Peyer's patch (tissue), 4 donors: ENCODE measurements at regions not wholly inside any gene's neighbourhood (a gene's known extent, or its start where the extent isn't known, plus 50 kb on each side); places are given as distances from the start of the nearest gene placed in this dataset.
"Not testable (repeated sequence)": the region's sequence is repeated elsewhere in the genome, so short reads cannot be mapped to it uniquely, and the experiment has no call there.

Experiments
- POLR2A ChIP-seq, 2 donors: fragments of 450-650 bp; IDR thresholded peaks; one replicate each; pipeline ENCODE4 v1.5.1; 2017; ENCODE audit warnings: antibody characterized with exemption in 2 of 2, mild to moderate bottlenecking in 2 of 2, moderate library complexity in 2 of 2
- TF ChIP-seq, protein P1 (sequence below), 6 experiments: fragments of 450-650 bp in 4 of 6; fragments of 200-600 bp in 2 of 6; sonication (generic) in 1 of 6; IDR thresholded peaks; one replicate each; pipeline ENCODE4 v1.5.1; 2017 to 2019; ENCODE audit warnings: antibody characterized with exemption in 6 of 6, mild to moderate bottlenecking in 3 of 6, moderate library complexity in 1 of 6

DNA sequence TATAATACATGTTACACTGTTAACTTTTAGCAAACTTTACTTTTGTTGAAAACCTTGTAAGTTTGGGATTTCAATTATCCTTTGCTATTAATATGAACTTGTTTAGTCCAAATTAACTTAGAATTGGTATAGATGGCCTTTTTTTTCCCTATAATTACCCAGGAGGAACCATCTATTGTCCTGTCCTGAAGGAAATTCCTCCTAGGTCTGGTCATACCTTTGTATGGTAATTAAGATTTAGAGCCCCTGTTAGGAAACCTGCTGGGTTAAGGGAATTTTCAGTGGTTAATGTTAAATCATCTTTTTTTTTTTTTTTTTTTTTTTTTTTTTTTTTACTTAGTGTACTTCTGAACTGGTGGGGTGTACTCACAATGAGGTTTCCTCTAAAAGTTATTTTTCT, 2159.8 kb downstream of the TP53TG3F start:
- TF ChIP-seq, protein P1, sequence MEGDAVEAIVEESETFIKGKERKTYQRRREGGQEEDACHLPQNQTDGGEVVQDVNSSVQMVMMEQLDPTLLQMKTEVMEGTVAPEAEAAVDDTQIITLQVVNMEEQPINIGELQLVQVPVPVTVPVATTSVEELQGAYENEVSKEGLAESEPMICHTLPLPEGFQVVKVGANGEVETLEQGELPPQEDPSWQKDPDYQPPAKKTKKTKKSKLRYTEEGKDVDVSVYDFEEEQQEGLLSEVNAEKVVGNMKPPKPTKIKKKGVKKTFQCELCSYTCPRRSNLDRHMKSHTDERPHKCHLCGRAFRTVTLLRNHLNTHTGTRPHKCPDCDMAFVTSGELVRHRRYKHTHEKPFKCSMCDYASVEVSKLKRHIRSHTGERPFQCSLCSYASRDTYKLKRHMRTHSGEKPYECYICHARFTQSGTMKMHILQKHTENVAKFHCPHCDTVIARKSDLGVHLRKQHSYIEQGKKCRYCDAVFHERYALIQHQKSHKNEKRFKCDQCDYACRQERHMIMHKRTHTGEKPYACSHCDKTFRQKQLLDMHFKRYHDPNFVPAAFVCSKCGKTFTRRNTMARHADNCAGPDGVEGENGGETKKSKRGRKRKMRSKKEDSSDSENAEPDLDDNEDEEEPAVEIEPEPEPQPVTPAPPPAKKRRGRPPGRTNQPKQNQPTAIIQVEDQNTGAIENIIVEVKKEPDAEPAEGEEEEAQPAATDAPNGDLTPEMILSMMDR (IDR thresholded peaks at IDR 0.05): not testable (repeated sequence)
- TF ChIP-seq POLR2A (IDR thresholded peaks at IDR 0.05): not testable (repeated sequence)
